ENCODE measurements at regions not wholly inside any gene's neighbourhood (a gene's known extent, or its start where the extent isn't known, plus 50 kb on each side); places are given as distances from the start of the nearest gene placed in this dataset.

GRCh38 chr1:104392552-104392951, 642.9 kb downstream of the AMY1C start:
- Histone ChIP-seq H3K27ac (no peak overlapping the region), H3K4me3 (no peak overlapping the region), H3K36me3 (ENCODE audit: low read depth) (no peaks in the 10 kb centered on the region), H3K9me3 (ENCODE audit: insufficient read depth, low read depth) (no peaks in the 10 kb centered on the region), H3K27me3 (ENCODE audit: insufficient read depth, low read depth) (no peaks in the 10 kb centered on the region), H3K4me2 (no peak overlapping the region), H3K79me2 (ENCODE audit: low read depth) (no peaks in the 10 kb centered on the region), H4K20me1 (ENCODE audit: insufficient read depth) (no peaks in the 10 kb centered on the region), H3F3A (ENCODE audit: insufficient read depth, low read depth) (no peaks in the 10 kb centered on the region), H2AFZ (no peak overlapping the region), H3K9me2 (ENCODE audit: insufficient read depth) (no peaks in the 10 kb centered on the region; the same call in 1 of the 2 replicates), H3K4me1 (replicated peaks; ENCODE audit: insufficient read depth) (no peaks in the 10 kb centered on the region)
- ChIA-PET CTCF (no interaction called here), POLR2A (ENCODE audit: unreplicated experiment) (no interaction called here)
- no peak for DNase-seq
- intact Hi-C loops (cut with micrococcal nuclease; ENCODE audit: unreplicated experiment) = no loop called here
- no peak for TF ChIP-seq EZH2 (IDR thresholded peaks at IDR 0.05; ENCODE audit: low read depth)
- no peak for TF ChIP-seq CTCF (conservative IDR thresholded peaks at IDR 0.05)
- BruUV-seq (replicated peaks) = no TSS peak

- Histone ChIP-seq H3K36me3 (ENCODE audit: low read depth) (no peaks in the 10 kb centered on the region), H4K20me1 (ENCODE audit: insufficient read depth) (no peaks in the 10 kb centered on the region), H3K4me1 (replicated peaks; ENCODE audit: insufficient read depth) (no peaks in the 10 kb centered on the region), H3K79me2 (ENCODE audit: low read depth) (no peaks in the 10 kb centered on the region), H3K4me2 (no peak overlapping the region), H3K9me2 (ENCODE audit: insufficient read depth) (no peaks in the 10 kb centered on the region), H3K9me3 (ENCODE audit: insufficient read depth, low read depth) (no peaks in the 10 kb centered on the region), H3K27ac (no peak overlapping the region), H3K4me3 (no peak overlapping the region), H3K27me3 (ENCODE audit: insufficient read depth, low read depth) (no peaks in the 10 kb centered on the region), H3F3A (ENCODE audit: insufficient read depth, low read depth) (no peaks in the 10 kb centered on the region), H2AFZ (no peak overlapping the region)
- ChIA-PET POLR2A (ENCODE audit: unreplicated experiment) (no interaction called here), CTCF (no interaction called here)
- no peak for DNase-seq
- BruUV-seq (replicated peaks) = no TSS peak
- no peak for TF ChIP-seq CTCF (conservative IDR thresholded peaks at IDR 0.05)
- no peak for TF ChIP-seq EZH2 (IDR thresholded peaks at IDR 0.05; ENCODE audit: low read depth)
- intact Hi-C loops (cut with micrococcal nuclease; ENCODE audit: unreplicated experiment) = no loop called here
Measured at GRCh38 chr1:104402178-104402577, 652.5 kb downstream of the AMY1C start.

GRCh38 chr1:104403883-104404282, 654.2 kb downstream of the AMY1C start:
- H4K20me1 ChIP-seq (ENCODE audit: insufficient read depth) = no peaks in the 10 kb centered on the region
- H3K4me2 ChIP-seq = no peak overlapping the region
- no peak overlapping the region for H2AFZ ChIP-seq
- no TSS peak for BruUV-seq (replicated peaks)
- H3K27ac ChIP-seq = no peak overlapping the region
- H3K79me2 ChIP-seq (ENCODE audit: low read depth) = no peaks in the 10 kb centered on the region
- no peaks in the 10 kb centered on the region for H3K36me3 ChIP-seq (ENCODE audit: low read depth)
- no peak for DNase-seq
- no peak overlapping the region for H3K4me3 ChIP-seq
- intact Hi-C loops (cut with micrococcal nuclease; ENCODE audit: unreplicated experiment) = no loop called here
- H3K27me3 ChIP-seq (ENCODE audit: insufficient read depth, low read depth) = no peaks in the 10 kb centered on the region
- H3K9me3 ChIP-seq (ENCODE audit: insufficient read depth, low read depth) = no peaks in the 10 kb centered on the region
- H3F3A ChIP-seq (ENCODE audit: insufficient read depth, low read depth) = no peaks in the 10 kb centered on the region
- no peaks in the 10 kb centered on the region for H3K9me2 ChIP-seq (ENCODE audit: insufficient read depth)
- TF ChIP-seq CTCF (conservative IDR thresholded peaks at IDR 0.05) (no peak), EZH2 (IDR thresholded peaks at IDR 0.05; ENCODE audit: low read depth) (no peak)
- POLR2A ChIA-PET (ENCODE audit: unreplicated experiment) = no interaction called here
- no peaks in the 10 kb centered on the region for H3K4me1 ChIP-seq (replicated peaks; ENCODE audit: insufficient read depth)
- CTCF ChIA-PET = no interaction called here

Measured in PC-9 (cell line).